ENCODE measurements at regions not wholly inside any gene's neighbourhood (a gene's known extent, or its start where the extent isn't known, plus 50 kb on each side); places are given as distances from the start of the nearest gene placed in this dataset.

DNA sequence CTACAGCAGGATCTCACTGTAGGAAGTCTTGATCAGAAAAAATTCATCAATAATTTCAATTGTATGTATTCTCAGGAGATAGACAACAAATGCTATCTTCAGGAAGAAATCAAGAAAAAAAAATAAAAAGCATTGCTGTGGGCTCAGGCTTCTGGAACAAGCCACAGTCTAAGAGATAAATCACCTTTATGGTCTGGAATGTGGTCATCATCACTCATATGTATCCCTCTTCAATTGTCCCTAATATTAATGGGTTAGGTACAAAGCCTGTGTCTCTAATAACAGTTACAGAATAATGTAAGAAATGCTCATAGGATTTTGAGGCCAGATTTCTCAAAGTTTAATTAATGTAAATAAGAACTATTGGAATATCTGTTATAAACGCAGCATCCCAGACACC, 305.9 kb upstream of the ANO3 start:
- Histone ChIP-seq H3K27me3 (no peaks in the 10 kb centered on the region), H3K27ac (no peak overlapping the region), H3K36me3 (no peaks in the 10 kb centered on the region)

DNA sequence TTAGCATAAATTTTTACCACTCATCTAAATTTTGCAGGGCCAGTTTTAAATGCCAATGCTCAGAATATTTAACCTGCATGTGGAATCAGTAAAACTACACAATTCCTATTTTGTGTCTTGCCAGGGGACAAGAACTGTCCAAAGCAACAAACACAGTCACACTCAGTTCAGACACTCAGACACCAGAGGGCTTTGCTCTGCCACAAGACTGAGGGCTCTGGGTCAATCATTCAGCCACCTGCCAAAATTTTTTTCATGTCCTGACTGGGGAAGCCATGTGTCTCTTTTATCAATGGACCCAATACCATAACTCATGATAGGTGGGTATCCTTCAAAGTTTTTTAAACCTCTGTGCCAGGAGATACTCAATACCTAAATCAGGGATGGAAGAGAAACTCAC, 304.0 kb upstream of the ANO3 start:
- Histone ChIP-seq H3K27ac (no peak overlapping the region), H3K4me2 (no peak overlapping the region), H4K20me1 (no peaks in the 10 kb centered on the region), H3K9me3 (no peaks in the 10 kb centered on the region), H3K9ac (no peak overlapping the region), H3K27me3 (no peaks in the 10 kb centered on the region), H3K36me3 (no peaks in the 10 kb centered on the region), H3K4me3 (no peak overlapping the region), H3K4me1 (no peaks in the 10 kb centered on the region)
- TF ChIP-seq Cebpa-rat (IDR thresholded peaks at IDR 0.05), result no peak

More for the DNA sequence above, 305.9 kb upstream of the ANO3 start:
- Histone ChIP-seq H3K4me3 (no peak overlapping the region), H3K9ac (no peak overlapping the region), H3K4me2 (no peak overlapping the region), H3K4me1 (no peaks in the 10 kb centered on the region), H4K20me1 (no peaks in the 10 kb centered on the region), H3K9me3 (no peaks in the 10 kb centered on the region)
- no peak for TF ChIP-seq Cebpa-rat (IDR thresholded peaks at IDR 0.05)

DNA sequence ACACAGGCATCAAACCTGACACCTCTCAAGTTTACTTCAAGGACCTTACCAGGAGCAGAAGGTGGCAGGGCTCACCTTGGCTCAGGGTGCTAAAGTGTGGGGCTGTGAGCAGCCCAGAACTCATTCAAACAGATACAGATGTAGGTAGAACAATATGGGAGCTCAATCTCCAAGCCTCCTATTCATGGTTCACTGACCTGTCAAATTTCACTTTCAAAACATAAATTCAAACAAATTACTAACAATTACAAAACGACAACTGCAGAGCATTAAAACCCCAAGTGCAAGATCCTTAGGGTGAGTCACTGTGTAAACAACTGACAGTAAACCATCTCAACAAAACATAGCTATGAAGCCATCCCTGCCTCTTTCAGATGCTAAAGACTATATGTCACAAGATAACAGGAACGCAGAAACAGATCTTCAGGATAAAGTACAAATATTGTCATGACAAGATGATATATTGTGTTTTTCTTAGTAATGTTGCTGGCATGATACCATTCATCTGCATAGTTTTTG, 303.5 kb upstream of the ANO3 start:
- Histone ChIP-seq H3K9ac (no peak overlapping the region), H3K9me3 (no peaks in the 10 kb centered on the region), H3K27me3 (no peaks in the 10 kb centered on the region), H3K4me2 (no peak overlapping the region), H3K4me1 (no peaks in the 10 kb centered on the region), H3K36me3 (no peaks in the 10 kb centered on the region), H3K27ac (no peak overlapping the region), H4K20me1 (no peaks in the 10 kb centered on the region), H3K4me3 (no peak overlapping the region)
- TF ChIP-seq Cebpa-rat (IDR thresholded peaks at IDR 0.05), result no peak

DNA sequence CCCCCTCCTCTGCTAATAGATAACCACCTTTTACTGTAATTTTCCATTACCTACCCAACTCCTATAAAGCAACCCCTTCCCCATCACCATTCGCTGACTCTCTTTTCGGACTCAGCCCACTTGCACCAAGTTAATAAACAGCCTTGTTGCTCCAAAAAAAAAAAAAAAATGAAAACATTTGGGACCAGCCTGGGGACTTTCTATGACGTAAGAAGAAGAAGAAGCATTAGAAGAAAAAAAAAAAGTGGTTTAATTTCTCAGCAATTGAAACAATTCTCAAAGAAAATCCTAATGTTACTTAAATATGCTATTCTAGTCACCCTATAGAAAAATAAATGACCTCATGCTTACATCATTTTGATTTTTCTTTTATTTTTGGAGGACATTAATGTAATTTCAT, 301.5 kb upstream of the ANO3 start:
- no peaks in the 10 kb centered on the region for H3K4me1 ChIP-seq
- no peak for TF ChIP-seq Cebpa-rat (IDR thresholded peaks at IDR 0.05)

DNA sequence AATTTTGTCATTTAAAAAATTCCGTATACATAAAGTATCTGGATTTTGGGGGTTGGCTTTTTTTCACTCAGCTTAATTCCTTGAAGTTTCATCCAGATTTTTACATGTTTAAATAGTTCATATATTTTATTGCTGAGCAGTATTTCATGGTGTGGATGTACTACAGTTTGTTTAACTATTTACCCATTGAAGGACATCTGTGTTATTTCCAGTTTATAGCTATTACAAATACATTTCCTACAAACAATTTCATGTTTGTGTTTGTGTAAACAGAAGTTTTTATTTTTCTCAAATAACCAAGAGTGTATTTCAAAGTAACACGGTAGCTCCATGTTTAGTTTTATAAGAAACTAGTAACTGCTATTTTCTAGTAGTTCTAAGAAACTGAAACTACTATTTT, 299.7 kb upstream of the ANO3 start:
- H3K27ac ChIP-seq, result no peak overlapping the region
- no peaks in the 10 kb centered on the region for H3K27me3 ChIP-seq
- no peaks in the 10 kb centered on the region for H3K9me3 ChIP-seq
- no peaks in the 10 kb centered on the region for H3K4me1 ChIP-seq
- no peaks in the 10 kb centered on the region for H3K36me3 ChIP-seq
- no peak for TF ChIP-seq Cebpa-rat (IDR thresholded peaks at IDR 0.05)
- H4K20me1 ChIP-seq, result no peaks in the 10 kb centered on the region
- no peak overlapping the region for H3K4me3 ChIP-seq
- no peak overlapping the region for H3K9ac ChIP-seq
- no peak overlapping the region for H3K4me2 ChIP-seq

More for the DNA sequence above, 301.5 kb upstream of the ANO3 start:
- Histone ChIP-seq H3K4me2 (no peak overlapping the region), H3K9ac (no peak overlapping the region), H4K20me1 (no peaks in the 10 kb centered on the region), H3K36me3 (no peaks in the 10 kb centered on the region), H3K9me3 (no peaks in the 10 kb centered on the region), H3K27ac (no peak overlapping the region), H3K27me3 (no peaks in the 10 kb centered on the region), H3K4me3 (no peak overlapping the region)

DNA sequence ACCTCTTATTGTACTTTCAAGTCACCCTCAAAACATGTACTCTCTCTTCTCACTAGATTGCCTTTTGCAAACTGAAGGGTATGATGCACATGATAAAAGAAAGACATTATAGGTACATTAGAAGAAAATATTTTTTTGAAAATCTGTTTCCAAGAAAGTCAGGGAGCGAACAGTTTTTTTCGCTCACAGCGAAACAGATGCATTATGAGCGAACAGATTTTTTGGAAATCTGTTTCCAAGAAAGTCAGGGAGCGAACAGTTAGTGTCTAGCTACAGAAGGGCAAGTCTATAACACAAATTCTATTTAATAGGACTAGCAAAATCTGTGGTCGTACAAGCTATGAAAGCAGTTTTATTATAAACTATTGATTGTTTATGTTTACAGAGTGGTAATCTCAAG, 296.2 kb upstream of the ANO3 start:
- no peaks in the 10 kb centered on the region for H3K27me3 ChIP-seq
- no peak overlapping the region for H3K9ac ChIP-seq
- no peaks in the 10 kb centered on the region for H4K20me1 ChIP-seq
- H3K36me3 ChIP-seq, result no peaks in the 10 kb centered on the region
- no peak overlapping the region for H3K4me3 ChIP-seq
- H3K4me2 ChIP-seq, result no peak overlapping the region
- H3K4me1 ChIP-seq, result no peaks in the 10 kb centered on the region
- H3K27ac ChIP-seq, result no peak overlapping the region
- TF ChIP-seq Cebpa-rat (IDR thresholded peaks at IDR 0.05), result no peak
- no peaks in the 10 kb centered on the region for H3K9me3 ChIP-seq

DNA sequence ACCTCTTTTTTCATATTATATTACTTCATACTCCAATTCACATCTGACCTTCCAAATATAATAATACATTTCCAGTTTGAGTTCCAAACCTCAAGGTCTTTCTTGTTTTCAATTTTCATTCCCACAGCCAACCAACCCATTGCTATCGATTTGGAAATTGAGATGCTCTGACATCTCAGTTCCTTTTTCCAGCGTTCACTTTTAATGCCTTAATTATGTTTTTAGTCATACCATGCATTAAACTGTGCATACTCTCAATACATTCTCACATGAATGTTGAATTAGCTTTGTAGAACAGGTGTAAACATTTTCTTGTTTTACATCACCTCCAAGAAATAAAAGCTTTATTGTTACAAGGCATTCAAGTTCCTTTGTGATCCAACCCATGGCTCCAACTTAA, 294.2 kb upstream of the ANO3 start:
- no peaks in the 10 kb centered on the region for H3K4me1 ChIP-seq
- no peak for TF ChIP-seq Cebpa-rat (IDR thresholded peaks at IDR 0.05)
- H3K9ac ChIP-seq, result no peak overlapping the region
- H3K27ac ChIP-seq, result no peak overlapping the region
- no peaks in the 10 kb centered on the region for H4K20me1 ChIP-seq
- H3K36me3 ChIP-seq, result no peaks in the 10 kb centered on the region
- H3K27me3 ChIP-seq, result no peaks in the 10 kb centered on the region
- H3K9me3 ChIP-seq, result no peaks in the 10 kb centered on the region
- no peak overlapping the region for H3K4me3 ChIP-seq
- no peak overlapping the region for H3K4me2 ChIP-seq

DNA sequence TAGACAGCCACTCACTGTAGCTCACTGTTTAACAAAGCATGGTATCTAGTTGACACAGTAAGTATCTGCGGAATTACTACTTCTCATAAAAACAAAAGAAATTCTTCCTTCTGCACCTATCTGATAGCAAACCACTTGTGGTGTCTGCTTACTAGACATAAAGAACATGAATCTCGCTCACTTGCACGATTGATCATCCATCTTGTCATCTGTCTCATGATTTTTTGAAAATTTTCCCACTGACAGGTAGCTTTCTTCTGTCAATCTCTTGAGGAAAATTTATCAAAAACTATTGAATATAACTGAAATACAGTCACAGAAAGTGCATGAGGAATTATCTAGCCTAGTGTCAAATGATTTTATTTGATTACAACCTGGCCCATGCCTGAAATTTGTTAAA, 291.6 kb upstream of the ANO3 start:
- H3K4me2 ChIP-seq, result no peak overlapping the region
- no peaks in the 10 kb centered on the region for H4K20me1 ChIP-seq
- H3K36me3 ChIP-seq, result no peaks in the 10 kb centered on the region
- H3K4me3 ChIP-seq, result no peak overlapping the region
- H3K9me3 ChIP-seq, result no peaks in the 10 kb centered on the region
- H3K27me3 ChIP-seq, result no peaks in the 10 kb centered on the region
- no peaks in the 10 kb centered on the region for H3K4me1 ChIP-seq
- TF ChIP-seq Cebpa-rat (IDR thresholded peaks at IDR 0.05), result no peak
- H3K9ac ChIP-seq, result no peak overlapping the region
- no peak overlapping the region for H3K27ac ChIP-seq

DNA sequence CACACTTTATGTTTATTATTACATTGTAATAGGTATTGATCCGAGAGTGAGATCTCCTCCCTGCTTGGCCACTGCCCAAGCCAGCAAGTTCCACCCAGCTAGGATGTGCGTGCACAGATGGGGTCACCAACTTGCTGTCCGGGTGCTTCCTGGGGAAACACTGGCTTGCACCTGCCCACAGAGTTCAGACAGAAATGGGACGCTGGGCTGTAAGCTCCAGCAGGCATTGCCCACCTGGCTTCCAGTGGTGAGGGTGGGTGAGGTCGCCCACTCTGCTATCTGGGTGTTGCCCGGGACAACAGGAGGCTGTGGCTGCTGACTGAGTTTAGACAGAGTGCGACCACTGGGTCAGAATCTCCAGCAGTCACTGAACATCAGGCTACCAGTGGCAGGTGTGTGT, 289.8 kb upstream of the ANO3 start:
- no peaks in the 10 kb centered on the region for H4K20me1 ChIP-seq
- H3K9ac ChIP-seq, result no peak overlapping the region
- no peak overlapping the region for H3K4me2 ChIP-seq
- no peaks in the 10 kb centered on the region for H3K4me1 ChIP-seq
- H3K27ac ChIP-seq, result no peak overlapping the region
- TF ChIP-seq Cebpa-rat (IDR thresholded peaks at IDR 0.05), result no peak
- H3K9me3 ChIP-seq, result no peaks in the 10 kb centered on the region
- H3K36me3 ChIP-seq, result no peaks in the 10 kb centered on the region
- H3K27me3 ChIP-seq, result no peaks in the 10 kb centered on the region
- no peak overlapping the region for H3K4me3 ChIP-seq

DNA sequence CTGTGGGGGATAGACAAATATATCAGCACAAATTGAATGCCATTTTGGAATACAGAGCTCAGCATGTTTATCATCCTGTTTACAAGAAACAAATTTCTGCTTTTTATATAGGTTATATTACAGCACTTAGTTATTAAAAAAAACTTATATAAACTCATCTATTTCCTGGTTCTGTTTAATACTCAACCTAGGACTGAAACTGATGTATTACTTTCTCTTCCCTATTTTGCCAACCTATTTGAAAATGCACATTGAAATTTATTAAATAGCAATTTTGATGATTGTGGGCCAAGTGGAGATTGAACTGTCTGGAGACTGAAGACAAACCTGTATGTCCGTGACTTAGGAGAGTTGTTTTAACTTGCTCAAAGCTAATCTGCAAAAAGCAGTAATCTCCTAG, 288.3 kb upstream of the ANO3 start:
- H3K27me3 ChIP-seq, result no peaks in the 10 kb centered on the region
- no peak overlapping the region for H3K27ac ChIP-seq
- no peaks in the 10 kb centered on the region for H3K4me1 ChIP-seq
- no peaks in the 10 kb centered on the region for H3K36me3 ChIP-seq
- no peak overlapping the region for H3K9ac ChIP-seq
- TF ChIP-seq Cebpa-rat (IDR thresholded peaks at IDR 0.05), result no peak
- no peaks in the 10 kb centered on the region for H3K9me3 ChIP-seq
- H3K4me2 ChIP-seq, result no peak overlapping the region
- H3K4me3 ChIP-seq, result no peak overlapping the region
- H4K20me1 ChIP-seq, result no peaks in the 10 kb centered on the region

DNA sequence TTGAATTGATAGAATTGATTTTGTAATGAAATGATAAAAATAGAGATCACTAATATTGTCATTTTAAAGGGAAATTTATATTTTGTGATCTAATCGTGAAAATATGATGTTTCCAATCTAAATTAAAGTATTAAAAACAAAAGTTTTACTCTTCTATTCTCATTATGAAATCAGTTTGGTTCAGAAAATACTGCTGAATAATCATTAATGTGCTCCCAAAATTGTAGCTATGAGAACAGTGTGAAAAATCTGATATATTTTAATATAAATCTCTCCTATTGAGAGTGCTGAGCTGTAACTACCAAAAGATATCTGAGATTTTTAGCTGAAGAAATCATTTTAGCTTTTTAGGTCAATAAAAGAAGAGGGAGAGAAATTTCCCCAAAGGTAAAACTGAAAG, 287.5 kb upstream of the ANO3 start:
- H3K36me3 ChIP-seq, result no peaks in the 10 kb centered on the region
- H3K4me3 ChIP-seq, result no peak overlapping the region
- H3K4me1 ChIP-seq, result no peaks in the 10 kb centered on the region
- H3K4me2 ChIP-seq, result no peak overlapping the region
- no peaks in the 10 kb centered on the region for H3K27me3 ChIP-seq
- H3K27ac ChIP-seq, result no peak overlapping the region
- H3K9ac ChIP-seq, result no peak overlapping the region
- TF ChIP-seq Cebpa-rat (IDR thresholded peaks at IDR 0.05), result no peak
- no peaks in the 10 kb centered on the region for H4K20me1 ChIP-seq
- no peaks in the 10 kb centered on the region for H3K9me3 ChIP-seq
